ENCODE measurements at regions not wholly inside any gene's neighbourhood (a gene's known extent, or its start where the extent isn't known, plus 50 kb on each side); places are given as distances from the start of the nearest gene placed in this dataset.
"Not testable (repeated sequence)": the region's sequence is repeated elsewhere in the genome, so short reads cannot be mapped to it uniquely, and the experiment has no call there.

DNA sequence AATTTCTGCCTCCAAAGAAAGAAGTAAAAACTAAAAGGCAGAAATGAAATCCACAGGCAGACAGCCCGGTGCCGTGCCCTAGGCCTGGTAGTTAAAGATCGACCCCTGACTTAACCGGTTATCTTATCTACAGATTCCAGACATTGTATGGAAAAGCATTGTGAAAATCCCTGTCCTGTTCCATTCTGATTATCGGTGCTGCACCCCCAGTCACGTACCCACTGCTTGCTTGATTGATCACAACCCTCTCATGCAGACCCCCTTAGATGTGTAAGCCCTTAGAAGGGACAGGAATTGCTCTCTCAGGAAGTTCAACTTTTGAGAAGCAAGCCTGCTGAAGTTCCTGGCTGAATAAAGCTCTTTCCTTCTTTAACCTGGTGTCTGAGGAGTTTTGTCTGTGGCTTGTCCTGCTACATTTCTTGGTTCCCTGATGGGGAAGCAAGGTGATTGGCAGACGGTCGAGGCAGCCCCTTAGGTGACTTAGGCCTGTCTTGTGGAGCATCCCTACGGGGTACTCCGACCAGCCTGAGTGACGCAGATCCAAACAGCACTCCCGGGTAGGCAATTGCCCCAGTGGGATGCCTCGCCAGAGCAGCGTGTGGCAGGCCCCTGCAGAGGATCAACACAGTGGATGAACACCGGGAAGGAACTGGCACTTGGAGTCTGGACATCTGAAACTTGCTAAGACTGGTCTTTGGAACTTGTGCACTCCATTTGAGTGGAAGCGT lies 111.2 kb upstream of the PPM1J start:
- TF ChIP-seq, protein P1, sequence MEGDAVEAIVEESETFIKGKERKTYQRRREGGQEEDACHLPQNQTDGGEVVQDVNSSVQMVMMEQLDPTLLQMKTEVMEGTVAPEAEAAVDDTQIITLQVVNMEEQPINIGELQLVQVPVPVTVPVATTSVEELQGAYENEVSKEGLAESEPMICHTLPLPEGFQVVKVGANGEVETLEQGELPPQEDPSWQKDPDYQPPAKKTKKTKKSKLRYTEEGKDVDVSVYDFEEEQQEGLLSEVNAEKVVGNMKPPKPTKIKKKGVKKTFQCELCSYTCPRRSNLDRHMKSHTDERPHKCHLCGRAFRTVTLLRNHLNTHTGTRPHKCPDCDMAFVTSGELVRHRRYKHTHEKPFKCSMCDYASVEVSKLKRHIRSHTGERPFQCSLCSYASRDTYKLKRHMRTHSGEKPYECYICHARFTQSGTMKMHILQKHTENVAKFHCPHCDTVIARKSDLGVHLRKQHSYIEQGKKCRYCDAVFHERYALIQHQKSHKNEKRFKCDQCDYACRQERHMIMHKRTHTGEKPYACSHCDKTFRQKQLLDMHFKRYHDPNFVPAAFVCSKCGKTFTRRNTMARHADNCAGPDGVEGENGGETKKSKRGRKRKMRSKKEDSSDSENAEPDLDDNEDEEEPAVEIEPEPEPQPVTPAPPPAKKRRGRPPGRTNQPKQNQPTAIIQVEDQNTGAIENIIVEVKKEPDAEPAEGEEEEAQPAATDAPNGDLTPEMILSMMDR (IDR thresholded peaks at IDR 0.05): no peak
- ATAC-seq (ENCODE audit: low FRiP score) (no peak), DNase-seq (ENCODE audit: low spot score) (no peak)

- ATAC-seq (ENCODE audit: low FRiP score); DNase-seq (ENCODE audit: low spot score): not testable (repeated sequence)
Measured at GRCh38 chr1:112825563-112826216, 110.6 kb upstream of the PPM1J start.

DNA sequence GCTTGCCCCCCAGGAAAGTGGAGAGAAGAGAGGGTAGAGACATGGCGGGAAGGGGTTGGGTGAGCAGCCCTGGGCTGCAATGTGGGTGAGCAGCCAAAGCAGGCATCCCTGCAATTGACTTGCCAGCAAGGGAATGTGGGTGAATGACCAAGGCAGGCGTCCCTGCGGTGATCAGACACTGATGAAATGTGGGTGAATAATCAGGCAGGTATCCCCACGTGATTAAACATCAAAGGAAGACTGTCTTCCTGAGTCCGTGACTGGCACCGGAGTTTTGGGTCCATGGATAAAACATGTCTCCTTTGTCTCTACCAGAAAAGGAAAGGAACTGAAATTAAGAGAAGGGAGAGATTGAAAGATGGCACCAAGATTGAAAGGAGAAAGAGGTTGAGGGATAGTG lies 109.9 kb upstream of the PPM1J start:
- DNase-seq (ENCODE audit: low spot score); ATAC-seq (ENCODE audit: low FRiP score): not testable (repeated sequence)

DNA sequence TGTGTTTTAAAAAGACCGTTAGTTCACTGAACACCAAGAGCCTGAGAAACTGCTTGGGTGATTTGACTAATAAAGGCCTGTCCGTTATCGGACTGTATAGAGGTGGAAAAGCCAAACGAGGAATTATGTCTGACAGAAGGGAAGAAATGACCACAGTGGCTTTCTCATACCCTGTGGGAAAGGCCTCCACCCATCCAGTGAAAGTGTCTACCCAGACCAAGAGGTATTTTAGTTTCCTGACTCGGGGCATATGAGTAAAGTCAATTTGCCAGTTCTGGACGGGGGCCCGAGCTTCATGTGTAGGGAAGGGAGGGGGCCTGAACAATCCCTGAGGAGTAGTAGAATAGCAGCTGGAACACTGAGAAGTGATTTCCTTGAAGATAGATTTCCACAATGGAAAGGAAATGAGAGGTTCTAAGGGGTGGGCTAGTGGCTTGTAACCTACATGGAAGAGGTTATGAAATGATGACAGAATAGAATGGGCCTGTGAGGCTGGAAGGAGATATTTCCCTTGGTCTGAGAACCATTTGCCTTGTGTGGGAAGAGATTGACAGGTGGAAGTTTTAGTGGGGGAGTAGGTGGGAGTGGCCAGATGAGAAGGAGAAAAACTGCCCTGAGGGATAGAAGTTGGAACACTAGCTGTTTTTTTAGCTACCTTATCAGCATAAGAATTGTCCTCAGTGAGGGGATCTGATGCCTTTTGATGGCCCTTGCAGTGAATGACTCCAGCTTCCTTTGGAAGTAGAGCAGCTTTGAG lies 106.4 kb upstream of the PPM1J start:
- ATAC-seq (ENCODE audit: low FRiP score); DNase-seq (ENCODE audit: low spot score): not testable (repeated sequence)

GRCh38 chr1:112818990-112819689 lies 104.0 kb upstream of the PPM1J start:
- ATAC-seq (ENCODE audit: low FRiP score): peak; percentile 68
- TF ChIP-seq, protein P1 (IDR thresholded peaks at IDR 0.05): no peak
- no peak for DNase-seq (ENCODE audit: low spot score)

GRCh38 chr1:112817555-112818373 lies 102.6 kb upstream of the PPM1J start:
- DNase-seq (ENCODE audit: low spot score) (no peak), ATAC-seq (ENCODE audit: low FRiP score) (no peak)
- TF ChIP-seq, protein P1 (IDR thresholded peaks at IDR 0.05): no peak

DNA sequence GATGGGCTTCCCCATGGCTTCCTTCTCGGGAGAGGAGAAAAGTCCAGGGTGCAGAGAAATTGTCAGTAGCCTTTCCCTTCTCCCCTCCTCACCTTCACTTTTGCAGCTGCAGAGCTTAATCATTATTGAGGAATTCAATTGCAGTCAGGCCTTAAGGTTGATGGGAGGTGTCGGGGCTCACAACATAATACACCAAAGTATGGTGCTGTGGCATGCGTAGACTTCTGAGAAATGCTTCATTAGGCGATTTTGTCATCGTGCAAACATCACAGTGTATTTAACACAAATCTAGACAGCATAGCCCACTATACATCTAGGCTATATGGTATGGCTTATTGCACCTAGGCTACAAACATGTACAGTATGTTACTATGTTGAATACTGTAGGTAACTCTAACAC lies 100.2 kb upstream of the PPM1J start:
- ATAC-seq (ENCODE audit: low FRiP score): no peak
- TF ChIP-seq, protein P1 (IDR thresholded peaks at IDR 0.05): no peak
- no peak for DNase-seq (ENCODE audit: low spot score)

GRCh38 chr1:112814645-112815044 lies 99.5 kb upstream of the PPM1J start:
- not testable (repeated sequence) for ATAC-seq (ENCODE audit: low FRiP score); DNase-seq (ENCODE audit: low spot score)
